GM18519 (cell line): ENCODE measurements at regions not wholly inside any gene's neighbourhood (a gene's known extent, or its start where the extent isn't known, plus 50 kb on each side); places are given as distances from the start of the nearest gene placed in this dataset.

Source experiments
- ATAC-seq: cut with Tn5 transposase; IDR thresholded peaks from one replicate; pipeline ENCODE4 v1.9.1; 2021; ENCODE audit warnings: mild to moderate bottlenecking, moderate library complexity; ENCODE audit not compliant: unreplicated experiment, low FRiP score

DNA sequence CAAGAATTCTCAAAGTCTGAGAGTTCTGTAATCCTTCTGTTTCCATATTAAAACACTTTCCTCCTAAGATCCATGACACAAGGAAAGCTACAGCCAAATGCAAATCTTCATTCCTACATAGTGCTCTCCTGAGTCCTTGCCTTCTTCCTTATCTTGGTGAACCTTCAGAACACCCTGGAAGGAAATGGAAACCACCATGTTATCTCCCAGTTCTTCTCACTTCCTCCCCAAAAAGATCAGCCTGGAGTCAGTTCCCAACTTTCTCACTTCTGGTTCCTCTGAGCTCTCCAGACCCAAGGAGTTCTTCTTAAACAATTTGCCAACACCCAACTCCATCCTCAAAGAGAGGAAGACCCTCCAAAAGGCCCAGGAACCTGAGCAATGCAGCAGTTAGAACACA, 193.3 kb upstream of the CCN2 start:
- no peak for ATAC-seq

- ATAC-seq, result no peak
These were observed 192.1 kb upstream of the CCN2 start for GRCh38 chr6:132143258-132143657.

DNA sequence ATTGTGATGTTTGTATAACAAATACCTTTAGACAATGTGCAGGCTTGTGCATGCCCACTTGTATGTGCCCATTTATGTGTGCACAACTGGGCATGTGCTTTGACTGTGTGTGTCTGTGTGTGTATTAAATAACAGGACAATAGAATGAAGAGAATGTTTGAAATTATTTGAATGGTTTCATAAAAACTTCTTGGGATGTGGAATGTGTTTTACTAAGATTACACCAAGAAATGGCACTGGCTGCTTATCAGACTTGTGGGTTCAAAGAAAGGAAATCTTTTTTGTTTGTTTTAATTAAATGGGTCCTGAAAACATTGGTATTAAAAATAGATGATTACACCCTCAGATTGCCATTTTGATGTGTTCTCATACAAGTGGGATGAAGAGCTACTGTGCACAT, 191.6 kb upstream of the CCN2 start:
- ATAC-seq, result no peak

GRCh38 chr6:132142308-132142707, 191.1 kb upstream of the CCN2 start:
- ATAC-seq, result no peak

GRCh38 chr6:132140189-132140588, 189.0 kb upstream of the CCN2 start:
- ATAC-seq, result no peak

GRCh38 chr6:132139611-132140010, 188.4 kb upstream of the CCN2 start:
- no peak for ATAC-seq

- ATAC-seq, result no peak
These were observed 185.8 kb upstream of the CCN2 start for GRCh38 chr6:132136981-132137380.

DNA sequence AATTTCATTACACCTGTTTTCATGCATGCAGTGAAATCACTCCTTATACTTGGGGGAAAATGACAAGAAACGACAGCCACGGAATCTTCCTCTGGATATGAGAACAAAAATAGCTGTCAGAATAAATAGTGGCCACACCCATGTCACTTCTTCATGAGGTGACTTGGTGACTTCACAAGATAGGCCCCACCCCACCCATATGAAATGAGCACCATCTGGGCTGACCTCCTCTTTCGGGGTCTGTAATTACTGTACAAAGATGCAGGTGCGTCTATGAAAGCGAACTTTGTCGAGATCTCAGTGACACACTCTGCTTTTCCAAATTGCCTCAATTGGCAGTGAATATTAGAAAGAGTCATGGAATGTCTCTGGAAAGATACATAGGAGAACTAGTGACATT, 184.2 kb upstream of the CCN2 start:
- no peak for ATAC-seq

DNA sequence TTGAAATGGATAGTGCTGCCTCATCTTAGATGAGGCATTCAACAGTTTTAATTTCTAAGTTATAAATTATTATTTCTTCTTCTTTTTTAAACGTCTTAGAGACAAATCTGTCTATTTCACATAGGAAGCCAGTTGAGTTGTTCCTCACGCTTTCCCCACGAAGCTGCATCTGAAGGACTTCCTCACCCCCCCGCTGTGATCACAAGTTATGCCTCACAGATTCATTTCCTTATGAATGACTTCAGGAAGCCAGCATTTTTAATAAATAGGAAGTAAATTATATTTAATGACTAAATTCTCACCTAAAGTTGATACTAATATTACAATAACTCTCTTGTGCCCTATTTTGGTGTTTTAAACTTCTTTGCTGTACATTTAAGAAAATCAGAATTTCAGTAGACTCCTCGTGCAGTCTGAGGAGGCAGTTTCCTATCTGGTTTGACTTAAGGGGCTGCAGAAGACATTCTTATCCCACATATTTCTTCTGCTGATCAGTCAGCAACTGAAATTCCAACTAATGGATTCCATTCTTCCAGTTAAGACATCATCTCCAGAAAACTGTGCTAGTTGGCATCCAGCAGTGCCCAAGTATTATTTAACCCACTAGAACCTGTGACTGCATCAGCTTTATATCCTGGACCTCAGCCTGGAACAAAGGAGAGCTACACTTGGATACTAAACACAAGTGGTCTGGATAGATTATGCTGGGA, 182.7 kb upstream of the CCN2 start:
- ATAC-seq, result no peak

- no peak for ATAC-seq
These were observed 181.9 kb upstream of the CCN2 start for GRCh38 chr6:132132924-132133639.

GRCh38 chr6:132132422-132132821, 181.2 kb upstream of the CCN2 start:
- ATAC-seq, result no peak

DNA sequence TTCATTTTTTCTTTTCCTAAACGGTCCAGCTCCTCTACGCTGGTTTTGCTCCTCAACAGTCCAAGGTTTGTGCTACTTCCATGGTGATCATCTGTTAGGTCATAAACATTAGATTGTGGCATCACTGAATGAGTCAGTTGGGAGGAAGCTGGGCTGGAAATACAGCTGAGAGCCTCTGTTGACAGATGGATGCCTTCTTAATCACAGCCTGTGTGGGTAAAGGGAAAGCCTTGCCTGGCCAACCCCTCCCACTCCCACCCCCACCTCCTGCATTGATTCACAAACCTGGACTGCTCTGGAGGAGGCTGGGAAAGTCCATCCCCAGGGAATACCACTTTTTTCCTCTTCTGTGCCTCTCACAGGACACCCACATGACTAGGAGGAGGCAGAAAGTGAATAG, 180.6 kb upstream of the CCN2 start:
- ATAC-seq, result no peak

DNA sequence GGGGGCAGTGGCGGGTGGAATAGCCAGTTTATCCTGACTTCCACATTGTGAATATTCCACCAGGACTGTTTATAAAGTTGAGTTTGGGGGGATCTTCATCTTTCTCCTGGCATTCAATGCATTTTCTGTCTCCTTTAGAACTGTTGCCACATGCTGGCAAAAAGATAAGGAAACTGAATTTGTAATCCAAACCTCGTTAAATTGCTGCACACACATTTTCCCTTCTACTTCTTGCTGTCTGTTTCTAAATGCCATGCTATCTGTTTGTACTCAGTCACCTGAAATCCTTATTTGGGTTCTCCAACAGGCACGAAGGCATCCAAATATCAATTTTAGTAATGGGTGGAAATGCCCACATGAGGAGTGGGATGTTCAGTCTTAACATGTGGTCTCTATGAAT, 180.2 kb upstream of the CCN2 start:
- no peak for ATAC-seq

DNA sequence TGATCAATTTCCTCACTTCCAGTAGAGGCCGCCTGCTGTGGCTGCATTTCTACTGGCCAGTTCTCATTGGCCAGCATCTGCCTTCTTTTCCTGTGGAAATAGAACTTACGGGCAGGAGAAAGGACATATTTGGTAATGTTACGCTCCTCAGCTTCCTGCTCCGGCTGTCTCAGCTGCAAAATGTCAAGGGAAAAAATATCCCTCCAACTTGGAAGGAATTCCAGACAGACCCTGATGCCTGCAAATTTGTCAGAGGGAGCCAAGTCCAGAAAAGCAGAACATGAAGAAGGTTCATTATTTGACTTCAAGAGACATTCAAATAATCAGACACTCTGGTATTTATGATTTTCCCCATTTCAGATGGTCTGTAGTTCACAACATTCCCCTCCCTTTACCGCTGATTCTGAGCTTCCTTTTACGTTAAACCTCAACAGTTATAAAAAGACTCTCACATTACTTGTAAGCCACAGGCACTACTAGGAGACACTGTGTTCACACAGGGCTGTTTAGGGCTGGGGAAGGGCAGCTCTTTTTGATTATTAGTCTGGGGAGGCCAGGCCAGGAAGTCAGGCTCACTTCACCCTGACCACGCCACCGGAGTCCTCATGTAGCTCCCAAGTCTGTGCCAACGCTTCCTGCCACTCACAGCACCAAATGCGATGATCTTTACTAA, 179.6 kb upstream of the CCN2 start:
- ATAC-seq, result no peak

DNA sequence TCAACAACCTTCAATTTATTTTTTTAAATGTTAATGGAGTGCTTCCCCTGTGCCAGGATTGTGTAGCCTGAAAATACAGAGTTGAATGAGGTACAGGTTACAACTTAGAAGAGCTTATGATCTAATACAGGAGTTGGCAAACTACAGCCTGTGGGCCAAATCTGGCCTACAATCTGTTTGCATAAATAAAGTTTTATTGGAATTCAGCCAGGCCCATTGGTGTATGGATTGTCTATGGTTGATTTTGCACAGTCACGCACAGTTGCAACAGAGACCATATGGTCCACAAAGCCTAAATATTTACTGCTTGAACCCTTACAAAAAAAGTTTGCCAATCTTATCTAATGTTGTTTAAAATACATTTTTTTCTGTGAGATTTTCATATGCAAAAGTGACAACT, 177.3 kb upstream of the CCN2 start:
- no peak for ATAC-seq

GRCh38 chr6:132126150-132126549, 175.0 kb upstream of the CCN2 start:
- no peak for ATAC-seq

GRCh38 chr6:132122871-132123270, 171.7 kb upstream of the CCN2 start:
- ATAC-seq, result no peak

- no peak for ATAC-seq
These were observed 171.0 kb upstream of the CCN2 start for GRCh38 chr6:132122176-132122575.

GRCh38 chr6:132118144-132118543, 167.0 kb upstream of the CCN2 start:
- no peak for ATAC-seq

GRCh38 chr6:132115714-132116366, 164.7 kb upstream of the CCN2 start:
- no peak for ATAC-seq

DNA sequence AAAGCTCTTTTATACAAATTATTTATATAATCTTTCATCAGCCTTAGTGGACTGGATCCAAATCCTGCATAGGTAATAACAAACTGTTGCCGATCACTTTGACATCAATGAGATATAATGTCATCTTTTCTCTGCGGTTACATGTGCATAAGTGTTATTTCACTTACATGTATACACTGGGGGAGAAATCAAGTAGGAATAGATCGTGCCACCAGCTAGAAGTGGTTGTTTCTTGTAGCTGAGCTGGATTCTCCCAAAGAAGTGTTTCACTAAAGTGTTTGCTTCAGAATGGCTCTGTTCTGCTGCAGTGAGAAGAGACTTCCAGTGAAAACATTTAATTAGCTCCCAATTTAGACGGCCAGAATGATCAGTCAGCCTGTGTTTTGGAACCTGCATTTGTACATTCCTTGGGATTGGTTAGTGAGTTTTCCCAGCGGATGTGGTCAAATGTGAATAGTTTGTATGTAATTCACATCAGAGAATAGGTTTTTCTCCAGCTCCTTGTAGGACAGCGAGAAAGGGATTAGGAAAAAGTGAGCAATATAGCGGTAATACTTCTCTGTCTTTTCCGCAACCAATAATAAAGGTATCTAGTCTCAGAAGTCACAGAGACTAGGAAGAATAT, 163.1 kb upstream of the CCN2 start:
- ATAC-seq, result no peak
